ENCODE measurements at regions not wholly inside any gene's neighbourhood (a gene's known extent, or its start where the extent isn't known, plus 50 kb on each side); places are given as distances from the start of the nearest gene placed in this dataset.

- no peak overlapping the region for H3K4me3 ChIP-seq (ENCODE audit: low read depth, low read length)
- TF ChIP-seq, protein P1, sequence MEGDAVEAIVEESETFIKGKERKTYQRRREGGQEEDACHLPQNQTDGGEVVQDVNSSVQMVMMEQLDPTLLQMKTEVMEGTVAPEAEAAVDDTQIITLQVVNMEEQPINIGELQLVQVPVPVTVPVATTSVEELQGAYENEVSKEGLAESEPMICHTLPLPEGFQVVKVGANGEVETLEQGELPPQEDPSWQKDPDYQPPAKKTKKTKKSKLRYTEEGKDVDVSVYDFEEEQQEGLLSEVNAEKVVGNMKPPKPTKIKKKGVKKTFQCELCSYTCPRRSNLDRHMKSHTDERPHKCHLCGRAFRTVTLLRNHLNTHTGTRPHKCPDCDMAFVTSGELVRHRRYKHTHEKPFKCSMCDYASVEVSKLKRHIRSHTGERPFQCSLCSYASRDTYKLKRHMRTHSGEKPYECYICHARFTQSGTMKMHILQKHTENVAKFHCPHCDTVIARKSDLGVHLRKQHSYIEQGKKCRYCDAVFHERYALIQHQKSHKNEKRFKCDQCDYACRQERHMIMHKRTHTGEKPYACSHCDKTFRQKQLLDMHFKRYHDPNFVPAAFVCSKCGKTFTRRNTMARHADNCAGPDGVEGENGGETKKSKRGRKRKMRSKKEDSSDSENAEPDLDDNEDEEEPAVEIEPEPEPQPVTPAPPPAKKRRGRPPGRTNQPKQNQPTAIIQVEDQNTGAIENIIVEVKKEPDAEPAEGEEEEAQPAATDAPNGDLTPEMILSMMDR (IDR thresholded peaks at IDR 0.05; ENCODE audit: borderline replicate concordance, insufficient read depth, low read depth, low read length): no peak
Measured at GRCh38 chr1:97004054-97004453, 282.5 kb downstream of the PTBP2 start.

- TF ChIP-seq, protein P1 (IDR thresholded peaks at IDR 0.05; ENCODE audit: borderline replicate concordance, insufficient read depth, low read depth, low read length): no peak
- no peak overlapping the region for H3K4me3 ChIP-seq (ENCODE audit: low read depth, low read length)
Measured at GRCh38 chr1:97004743-97005142, 283.2 kb downstream of the PTBP2 start.

DNA sequence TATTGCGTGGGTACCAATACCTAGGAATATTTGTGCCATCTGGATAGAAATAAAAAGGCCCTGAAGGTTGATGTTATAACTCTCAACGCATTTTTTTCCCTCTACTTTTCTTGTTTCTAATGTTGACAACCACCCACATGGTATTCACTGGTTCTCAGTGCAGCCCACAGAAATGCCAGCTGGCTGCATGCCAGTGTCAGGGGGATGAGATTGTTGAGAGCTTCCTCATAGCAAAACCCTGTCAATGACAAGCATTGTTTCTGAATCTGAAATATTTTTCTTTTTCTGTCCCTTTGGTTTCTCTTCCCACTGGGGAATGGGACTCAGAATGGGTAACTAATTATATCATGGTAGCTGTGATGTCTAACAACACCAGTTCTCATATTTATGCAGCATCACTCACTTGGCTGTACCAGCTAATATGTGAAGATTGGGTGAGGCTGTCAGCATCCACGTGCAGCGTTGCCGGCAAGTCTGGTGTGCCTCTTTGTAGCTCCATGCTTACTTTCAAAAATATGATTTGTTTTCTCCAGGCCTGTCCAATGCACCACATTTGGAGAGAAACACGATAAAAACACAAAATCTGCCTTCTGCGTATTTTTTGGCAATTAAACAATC lies 284.6 kb downstream of the PTBP2 start:
- no peak overlapping the region for H3K4me3 ChIP-seq (ENCODE audit: low read depth, low read length)
- TF ChIP-seq, protein P1 (IDR thresholded peaks at IDR 0.05; ENCODE audit: borderline replicate concordance, insufficient read depth, low read depth, low read length): no peak

- TF ChIP-seq, protein P1 (IDR thresholded peaks at IDR 0.05; ENCODE audit: borderline replicate concordance, insufficient read depth, low read depth, low read length): no peak
- H3K4me3 ChIP-seq (ENCODE audit: low read depth, low read length): no peak overlapping the region
Measured at GRCh38 chr1:97007840-97008604, 286.4 kb downstream of the PTBP2 start.

DNA sequence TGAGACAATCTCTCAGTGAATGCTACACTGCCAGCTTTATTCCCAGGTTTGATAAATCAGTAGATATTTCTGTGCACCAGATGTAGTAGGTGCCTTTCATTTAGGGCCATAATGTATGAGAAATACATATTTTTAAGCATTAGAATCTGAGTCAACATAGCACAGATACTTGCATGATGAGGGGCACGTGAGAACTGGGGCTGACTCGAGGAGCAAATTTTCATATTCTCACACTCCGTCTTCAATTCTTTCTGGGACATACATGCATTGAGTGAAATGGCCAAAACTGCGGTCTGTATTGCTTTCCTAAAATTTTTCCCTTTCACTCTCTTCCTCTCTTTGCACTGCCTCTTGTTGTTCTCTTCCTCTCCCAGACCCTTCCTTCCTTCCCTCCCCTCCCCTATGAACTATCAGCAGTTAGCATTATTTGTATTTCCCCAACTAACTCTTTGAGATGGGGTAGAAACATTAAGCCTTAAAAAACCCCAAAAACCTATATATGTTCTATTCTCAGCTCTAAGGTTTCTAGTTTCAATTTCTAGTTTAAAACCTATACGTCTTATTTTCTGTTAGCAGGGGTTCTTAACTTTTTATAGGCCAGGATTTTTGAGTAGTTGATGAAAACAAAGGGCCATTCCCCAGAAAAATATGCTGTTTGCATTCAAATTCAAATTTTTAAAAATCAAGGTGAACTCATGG lies 289.1 kb downstream of the PTBP2 start:
- TF ChIP-seq, protein P1 (IDR thresholded peaks at IDR 0.05; ENCODE audit: borderline replicate concordance, insufficient read depth, low read depth, low read length): no peak
- no peak overlapping the region for H3K4me3 ChIP-seq (ENCODE audit: low read depth, low read length)

GRCh38 chr1:97013136-97013535 lies 291.6 kb downstream of the PTBP2 start:
- no peak overlapping the region for H3K4me3 ChIP-seq (ENCODE audit: low read depth, low read length)
- TF ChIP-seq, protein P1 (IDR thresholded peaks at IDR 0.05; ENCODE audit: borderline replicate concordance, insufficient read depth, low read depth, low read length): no peak
